G401 (cell line): ENCODE measurements at regions not wholly inside any gene's neighbourhood (a gene's known extent, or its start where the extent isn't known, plus 50 kb on each side); places are given as distances from the start of the nearest gene placed in this dataset.

ENCODE experiments used
- DNase-seq: peaks from one replicate; pipeline ENCODE4 v3.0.0-alpha.2; 2015; ENCODE audit warnings: low spot score
- in situ Hi-C: cut with HindIII; loops from 2 replicates; pipeline ENCODE4 v1.10.0; 2016; ENCODE audit warnings: low sequenced_read_pairs, mixed read lengths

DNA sequence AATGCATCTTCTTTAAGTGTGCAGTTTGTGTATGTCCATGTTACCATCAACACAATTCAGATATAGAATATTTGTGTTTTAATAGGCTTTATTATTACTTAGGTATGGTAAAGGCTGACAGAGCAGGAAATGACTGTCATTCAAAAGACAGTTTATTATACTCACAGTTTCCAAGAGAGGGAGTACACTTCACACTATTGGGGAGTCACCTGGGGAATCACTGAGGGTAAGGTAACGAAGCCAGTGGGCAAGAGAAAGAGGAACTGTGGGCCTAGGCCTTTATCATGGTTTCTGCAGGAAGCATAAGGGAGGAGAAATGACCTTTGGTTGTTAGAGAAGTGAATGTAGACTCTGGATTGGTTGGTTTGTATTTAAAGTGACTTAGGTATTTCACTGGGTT is 235.1 kb upstream of the HCCS start:
- in situ Hi-C loops: no loop called here
- DNase-seq: no peak

DNA sequence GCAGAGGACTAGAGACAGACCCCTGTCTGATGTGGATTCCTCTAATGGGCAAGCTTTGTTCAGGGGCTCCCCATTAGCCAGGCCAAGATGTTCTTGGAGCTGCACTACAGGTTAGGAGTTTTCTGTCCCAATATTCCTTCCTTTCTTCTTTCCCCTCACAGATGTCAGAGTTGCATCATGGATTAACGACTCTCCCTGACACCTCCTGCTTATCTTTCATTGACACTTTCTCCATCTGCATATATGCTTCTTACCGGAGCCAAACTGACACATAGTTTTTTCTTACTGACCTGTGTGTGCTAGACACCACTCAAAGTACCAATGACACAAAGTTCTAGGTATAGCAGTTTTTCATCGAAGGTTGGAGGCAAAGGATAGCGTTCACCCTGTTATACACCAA is 228.6 kb upstream of the HCCS start:
- in situ Hi-C loops: no loop called here
- no peak for DNase-seq

DNA sequence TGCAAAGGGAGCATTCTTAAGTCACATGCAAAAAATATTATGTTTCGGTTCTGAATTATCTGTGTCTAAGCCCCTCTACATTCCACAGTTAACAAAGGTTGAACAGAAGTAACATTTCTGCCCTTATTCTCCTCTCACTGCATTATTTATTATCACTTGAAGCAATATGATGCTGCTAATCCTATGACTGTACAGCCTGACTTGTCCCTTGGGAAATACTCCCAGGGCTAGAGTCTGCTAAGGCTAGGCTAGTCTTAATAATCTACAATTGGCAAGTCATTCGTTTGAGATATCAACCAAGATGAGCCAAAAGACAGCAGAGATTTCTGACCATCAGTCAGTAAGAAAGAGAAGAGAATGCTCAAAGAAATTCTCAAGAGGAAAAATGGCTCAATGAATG is 226.9 kb upstream of the HCCS start:
- no peak for DNase-seq
- in situ Hi-C loops: no loop called here

DNA sequence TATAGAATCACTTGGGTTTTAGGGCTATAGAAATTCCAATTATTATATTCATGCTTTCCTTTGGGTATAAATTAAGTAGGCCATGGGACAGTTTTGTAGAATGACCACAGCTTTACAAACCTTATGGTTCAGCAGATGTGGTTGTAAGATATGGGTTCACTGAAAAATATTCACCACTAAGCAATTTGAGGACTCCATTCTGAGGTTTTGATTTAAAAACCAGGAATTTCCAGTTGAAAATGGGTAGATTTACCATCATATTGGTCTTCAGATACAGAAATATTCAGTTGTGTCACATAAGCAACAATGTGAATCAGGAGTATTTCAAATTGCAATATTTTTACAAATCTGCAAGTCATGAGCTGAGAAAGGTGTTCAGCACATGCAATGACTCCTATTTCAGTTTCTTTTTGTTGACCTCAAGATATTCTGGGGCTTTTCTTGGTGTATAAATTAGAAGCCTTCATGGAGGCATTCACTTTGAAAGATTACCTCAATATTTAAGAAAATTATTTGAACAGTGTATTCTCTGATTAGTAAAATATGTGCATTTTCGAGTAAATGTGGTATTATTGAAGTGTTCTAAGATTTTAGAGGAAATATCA is 218.4 kb upstream of the HCCS start:
- no peak for DNase-seq
- in situ Hi-C loops: no loop called here

DNA sequence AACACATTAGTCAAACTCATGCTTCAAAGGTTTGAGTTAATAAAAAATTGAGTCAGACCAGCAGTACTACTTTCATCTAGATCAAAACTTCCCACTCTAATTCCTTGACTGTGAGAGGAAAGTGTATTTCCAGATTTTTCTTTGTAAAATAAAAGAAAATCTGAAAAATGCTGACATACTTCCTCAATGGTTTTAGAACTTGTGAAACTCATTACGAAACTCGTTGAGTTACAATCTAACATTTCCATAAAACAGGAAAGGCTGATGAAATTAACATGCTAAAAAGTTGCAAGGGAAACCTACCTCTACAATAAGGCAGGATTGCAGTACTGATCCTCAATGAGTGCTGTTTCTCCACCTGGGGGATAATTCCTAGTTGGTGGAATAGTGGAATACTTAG is 217.8 kb upstream of the HCCS start:
- DNase-seq: no peak
- in situ Hi-C loops: no loop called here

DNA sequence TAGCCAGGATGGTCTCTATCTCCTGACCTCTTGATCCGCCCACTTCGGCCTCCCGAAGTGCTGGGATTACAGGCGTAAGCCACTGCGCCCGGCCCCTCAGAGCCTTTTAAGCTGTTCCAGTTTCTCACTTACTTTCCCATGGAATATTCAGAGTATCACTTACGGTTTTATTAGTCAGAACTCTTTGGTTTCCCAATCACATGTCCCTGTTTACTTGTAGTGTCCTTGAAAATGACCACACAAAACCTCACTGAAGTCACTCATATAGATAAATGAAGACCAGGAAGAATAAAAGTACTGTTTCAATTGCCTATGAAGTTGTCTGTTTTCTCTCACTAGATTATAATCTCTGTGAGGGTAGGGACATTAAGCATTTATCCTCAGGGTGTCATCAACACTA is 217.2 kb upstream of the HCCS start:
- in situ Hi-C loops: no loop called here
- no peak for DNase-seq

DNA sequence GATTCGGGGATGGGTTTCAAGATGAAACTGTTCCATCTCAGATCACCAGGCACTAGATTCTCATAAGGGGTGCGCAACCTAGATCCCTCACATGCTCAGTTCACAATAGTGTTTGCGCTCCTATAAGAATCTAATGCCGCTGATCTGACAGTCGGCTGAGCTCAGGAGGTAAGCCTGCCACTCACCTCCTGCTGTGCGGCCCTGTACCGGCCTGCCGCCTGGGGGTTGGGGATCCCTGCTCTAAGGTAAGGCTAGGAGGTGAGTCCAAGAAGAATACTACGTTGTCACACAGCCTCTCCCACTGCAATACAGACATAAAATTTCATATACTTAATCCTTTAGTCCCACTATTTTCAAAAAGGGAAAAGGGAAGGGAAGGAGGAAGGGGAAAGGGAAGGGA is 213.4 kb upstream of the HCCS start:
- DNase-seq: no peak
- in situ Hi-C loops: no loop called here

DNA sequence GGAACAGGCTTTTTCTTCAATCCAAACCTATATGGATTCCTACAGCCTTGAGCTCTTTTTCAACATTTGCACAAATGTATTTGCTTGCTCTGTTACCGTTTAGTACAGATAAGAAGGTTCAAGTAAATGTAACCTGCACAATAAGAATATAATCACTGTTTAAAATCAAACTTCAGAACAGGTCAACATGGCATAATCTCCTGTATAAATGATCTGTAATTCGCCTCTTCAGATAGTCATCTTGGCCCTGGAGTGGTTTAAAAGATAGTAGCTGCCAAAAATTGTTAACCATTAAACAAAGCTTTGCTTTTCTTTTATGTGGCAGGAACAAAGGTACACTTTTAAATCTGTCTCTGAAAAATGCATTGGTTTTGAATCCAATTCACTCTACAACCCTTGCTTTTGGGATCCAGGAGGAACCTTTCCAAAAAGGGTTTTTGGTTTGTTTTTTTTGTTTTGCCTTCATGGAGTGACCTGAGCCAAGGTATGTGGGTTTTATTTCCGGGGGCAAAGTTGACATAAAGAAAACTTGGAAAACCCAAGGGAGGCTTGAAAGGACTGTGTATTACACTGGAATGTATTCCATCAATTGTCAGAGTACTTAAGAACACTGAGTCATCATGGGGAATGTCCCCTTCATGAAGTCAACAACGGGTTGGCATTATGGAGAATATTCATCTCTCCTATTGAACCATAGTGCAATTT is 210.4 kb upstream of the HCCS start:
- no peak for DNase-seq
- in situ Hi-C loops: no loop called here

DNA sequence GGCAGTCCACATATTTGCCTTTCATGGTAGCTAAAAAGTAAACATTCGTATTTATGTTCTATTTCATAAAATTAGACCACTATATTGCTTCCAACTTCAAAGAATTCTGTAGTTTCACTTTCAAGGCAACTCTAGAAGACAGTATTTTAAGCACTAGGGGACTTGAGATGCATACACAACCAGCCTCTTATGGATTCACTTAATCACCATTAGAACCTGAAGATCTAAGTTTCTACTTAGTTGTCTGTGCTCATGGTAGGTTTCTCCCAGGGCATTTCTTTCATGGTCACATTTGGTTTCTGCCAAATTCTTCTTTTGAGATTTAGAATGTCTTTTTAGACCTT is 209.9 kb upstream of the HCCS start:
- in situ Hi-C loops: no loop called here
- DNase-seq: no peak

DNA sequence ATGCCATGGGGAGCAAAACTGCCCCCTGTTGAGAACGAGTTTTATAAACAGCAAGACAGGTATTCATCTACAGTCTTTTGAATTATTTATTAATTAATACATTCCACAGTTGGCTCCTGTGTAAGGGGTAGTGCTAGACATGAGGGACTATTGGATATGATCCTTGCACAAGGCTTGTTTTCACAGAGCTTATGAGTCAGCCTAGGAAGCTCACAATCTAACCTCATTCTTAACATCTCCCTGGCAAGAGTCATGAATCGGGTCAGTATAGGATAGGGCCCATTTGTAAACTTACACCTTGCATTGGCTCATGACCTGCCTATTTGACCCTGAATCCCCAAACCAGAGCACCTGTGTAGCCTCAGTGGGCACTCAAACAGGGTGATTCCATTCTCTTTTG is 209.1 kb upstream of the HCCS start:
- DNase-seq: no peak
- in situ Hi-C loops: no loop called here

DNA sequence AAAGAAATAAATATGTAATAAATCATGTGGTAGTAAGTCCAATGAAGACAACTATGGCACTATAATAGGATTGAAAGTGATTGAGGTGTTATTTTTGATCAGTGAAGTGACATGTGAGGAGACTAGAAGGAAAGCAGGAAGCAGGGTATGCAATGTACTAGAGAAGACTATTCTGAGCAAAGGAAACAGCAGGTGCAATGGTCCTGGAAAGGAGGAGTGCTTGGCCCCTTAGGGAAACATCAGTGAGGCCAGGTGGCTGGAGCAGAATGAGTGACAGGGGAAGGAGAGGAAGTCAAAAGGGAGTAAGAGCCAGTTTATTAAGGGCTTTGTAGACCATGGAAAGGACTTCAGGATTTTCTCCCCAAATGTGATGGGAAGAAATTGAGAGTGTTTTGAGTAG is 207.6 kb upstream of the HCCS start:
- in situ Hi-C loops: no loop called here
- DNase-seq: no peak

DNA sequence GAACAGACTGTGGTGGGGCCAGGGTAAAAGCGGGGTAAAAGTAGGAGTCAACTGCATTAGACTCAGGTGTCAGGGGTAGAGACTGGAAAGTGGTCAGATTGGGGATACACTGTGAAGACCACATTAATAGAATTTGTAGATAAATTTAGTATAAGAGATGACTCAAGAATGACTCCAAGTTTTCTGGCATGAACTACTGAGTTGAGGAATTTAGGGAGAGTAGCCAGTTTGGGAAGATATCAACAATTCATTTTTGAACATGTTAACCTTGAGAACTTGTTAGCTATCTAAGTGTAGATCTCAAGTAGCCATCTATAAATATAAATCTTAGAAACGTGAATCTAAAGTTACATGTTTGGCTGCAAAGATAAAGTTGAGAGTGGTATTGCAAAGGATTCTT is 206.9 kb upstream of the HCCS start:
- DNase-seq: no peak
- in situ Hi-C loops: no loop called here

DNA sequence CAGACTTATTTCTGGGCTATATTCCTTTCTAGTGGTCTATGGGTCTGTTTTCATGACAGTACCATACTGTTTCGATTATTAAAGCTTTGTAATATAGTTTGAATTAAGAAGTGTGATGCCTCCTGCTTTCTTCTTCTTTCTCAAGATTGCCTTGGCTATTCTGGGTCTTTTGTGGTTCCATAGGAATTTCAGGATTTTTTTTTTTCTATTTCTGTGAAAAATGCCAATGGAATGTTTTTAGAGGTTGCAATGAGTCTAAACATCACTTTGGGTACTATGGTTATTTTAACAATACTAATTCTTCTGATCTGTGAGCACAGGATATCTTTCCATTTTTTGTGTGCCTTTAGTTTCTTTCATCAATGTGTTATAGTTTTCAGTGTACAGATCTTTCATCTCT is 204.3 kb upstream of the HCCS start:
- in situ Hi-C loops: no loop called here
- DNase-seq: no peak

DNA sequence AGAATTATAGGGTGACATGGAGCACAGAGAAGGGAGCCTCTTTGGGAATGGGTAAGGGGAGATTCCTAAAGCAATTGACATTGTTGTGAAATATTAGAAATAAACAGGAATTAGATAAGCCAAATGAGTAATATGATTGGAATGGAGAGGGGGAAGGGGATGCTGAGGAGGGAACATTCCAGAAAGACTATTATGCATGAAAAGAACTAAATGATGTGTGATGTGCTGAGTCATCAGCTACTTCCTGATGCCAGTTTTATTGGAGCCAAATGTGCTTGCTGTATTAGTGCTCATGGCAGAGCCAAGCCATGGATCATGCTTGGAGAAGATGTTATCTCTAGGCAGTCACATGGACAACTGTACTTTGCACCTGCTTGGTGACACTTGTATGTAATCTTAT is 189.0 kb upstream of the HCCS start:
- in situ Hi-C loops: no loop called here
- no peak for DNase-seq

DNA sequence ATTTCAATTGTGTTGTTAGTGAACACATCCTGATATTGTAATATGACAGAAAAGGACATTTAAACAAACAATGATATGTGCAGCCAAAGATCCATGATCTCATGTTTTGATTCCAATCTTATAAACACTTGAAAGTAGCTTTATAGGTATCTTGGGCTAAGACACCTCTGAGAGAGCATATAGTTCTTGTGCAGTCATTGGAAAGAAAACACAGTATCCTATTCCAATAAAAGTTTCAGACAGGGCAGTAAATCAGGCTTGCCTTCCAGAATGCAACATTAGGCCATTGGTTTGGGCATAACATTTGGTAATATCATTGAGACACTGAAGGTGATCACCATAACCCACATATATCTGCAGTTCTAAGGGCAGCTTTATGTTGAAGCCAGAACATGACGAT is 188.3 kb upstream of the HCCS start:
- DNase-seq: no peak
- in situ Hi-C loops: no loop called here

DNA sequence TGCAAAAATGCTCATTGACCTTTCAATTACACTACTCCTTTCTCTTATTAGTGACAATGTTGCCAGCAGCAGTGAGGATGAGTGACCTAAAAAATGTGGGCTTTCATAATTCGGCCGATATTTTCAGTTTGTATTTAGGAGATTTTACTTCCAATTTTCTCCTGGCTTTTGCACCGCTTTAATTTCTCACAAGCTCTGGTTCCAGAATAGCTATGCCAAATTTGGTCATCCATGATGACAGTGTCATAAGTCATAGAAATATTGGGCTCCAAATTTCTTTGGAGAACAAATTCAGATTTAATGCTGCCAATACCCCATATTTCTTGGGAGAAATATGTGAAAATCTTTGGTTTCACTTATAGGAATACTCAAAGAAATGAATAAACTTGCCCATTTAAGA is 187.7 kb upstream of the HCCS start:
- in situ Hi-C loops: no loop called here
- no peak for DNase-seq

DNA sequence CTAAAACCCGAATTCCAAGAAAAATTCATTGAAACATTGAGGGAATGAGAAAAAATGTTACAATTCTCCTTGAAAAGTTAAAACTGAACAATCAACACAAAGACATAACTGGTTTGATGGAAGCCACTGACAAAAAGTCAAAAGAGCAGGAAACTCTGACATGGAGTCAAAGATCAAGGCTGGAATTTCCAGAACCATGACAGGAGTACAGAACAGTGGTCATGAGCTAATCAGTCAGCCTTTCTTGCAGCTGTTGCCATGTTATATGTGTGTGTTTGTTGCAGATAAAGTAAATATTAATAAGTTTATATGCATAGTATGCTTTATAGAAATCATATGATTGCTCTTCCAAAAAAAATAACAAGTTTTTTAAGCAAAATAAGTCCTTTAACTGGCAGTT is 184.7 kb upstream of the HCCS start:
- in situ Hi-C loops: no loop called here
- no peak for DNase-seq

DNA sequence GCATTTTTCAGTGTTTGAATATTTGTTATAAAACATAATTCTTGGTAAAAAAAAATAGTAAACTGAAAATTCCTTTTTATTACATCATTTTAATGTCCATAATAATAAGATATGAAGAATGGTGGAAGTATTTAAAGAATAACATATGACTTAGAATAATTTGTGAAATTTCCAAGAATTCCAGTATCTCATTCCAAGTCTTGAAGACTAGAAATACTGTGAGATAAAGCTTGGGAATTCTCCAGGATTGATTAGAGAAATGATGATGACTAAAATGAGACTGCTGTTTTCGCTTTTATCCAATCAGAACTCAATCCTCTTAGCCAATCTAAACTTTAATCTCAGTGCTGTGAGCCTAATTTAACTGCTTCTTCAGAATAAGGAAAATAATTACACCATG is 184.2 kb upstream of the HCCS start:
- DNase-seq: no peak
- in situ Hi-C loops: no loop called here

DNA sequence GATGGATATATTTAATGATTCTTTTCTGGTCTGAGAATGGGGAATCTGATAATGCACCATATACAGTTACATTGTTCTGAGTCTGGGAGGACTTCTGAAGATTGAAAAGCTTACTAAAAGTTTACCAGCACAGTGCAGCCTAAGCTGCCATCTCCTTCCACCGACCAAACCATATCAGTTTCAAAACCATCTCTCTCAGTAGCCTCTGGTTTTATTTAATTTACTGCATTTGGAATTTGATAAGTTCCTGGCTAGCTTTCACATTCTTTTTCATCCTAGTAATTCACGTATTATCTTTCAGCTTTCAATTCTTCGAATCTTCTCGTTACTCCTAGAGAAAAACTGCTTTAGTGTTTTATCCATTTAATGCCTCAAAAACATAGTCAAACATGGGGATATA is 181.4 kb upstream of the HCCS start:
- in situ Hi-C loops: no loop called here
- DNase-seq: no peak

DNA sequence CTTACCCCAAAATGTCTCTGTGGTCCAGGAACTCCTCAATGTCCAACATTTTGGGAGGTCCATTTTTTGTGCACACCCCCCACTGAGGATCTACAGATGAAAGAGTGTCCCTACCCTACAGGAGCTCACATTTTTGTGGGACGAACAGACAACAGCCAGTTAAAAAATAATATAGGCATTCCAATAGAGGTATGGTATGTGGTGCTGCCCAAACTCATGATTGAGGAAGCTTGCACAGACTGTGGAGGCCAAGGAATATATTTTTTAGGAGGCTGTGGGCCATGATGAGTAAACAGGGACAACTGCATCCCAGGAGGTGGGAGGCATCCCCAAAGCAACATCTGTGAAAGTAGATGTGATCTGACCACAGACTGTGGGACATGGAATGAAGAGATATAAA is 181.0 kb upstream of the HCCS start:
- no peak for DNase-seq
- in situ Hi-C loops: no loop called here

DNA sequence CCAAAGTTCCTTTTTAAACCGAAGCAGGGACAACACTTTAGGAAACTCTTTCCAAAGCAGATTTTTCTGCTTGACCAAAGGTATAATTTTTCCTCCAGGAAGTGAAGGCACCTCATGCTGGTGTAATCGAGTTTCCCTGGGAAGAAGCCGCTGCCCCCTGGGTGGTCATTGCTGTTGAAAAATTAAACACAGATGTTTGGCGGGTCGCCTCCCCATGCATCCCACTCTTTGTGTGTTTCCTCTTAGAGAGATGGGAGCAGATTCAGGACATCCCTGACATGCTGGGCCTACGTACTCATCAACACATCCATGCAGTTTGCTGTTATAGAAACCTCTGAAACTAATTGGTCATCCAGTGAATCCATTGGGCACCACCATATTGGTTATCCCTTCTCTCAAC is 179.2 kb upstream of the HCCS start:
- DNase-seq: no peak
- in situ Hi-C loops: no loop called here
